ENCODE measurements at regions not wholly inside any gene's neighbourhood (a gene's known extent, or its start where the extent isn't known, plus 50 kb on each side); places are given as distances from the start of the nearest gene placed in this dataset.
"Not testable (repeated sequence)": the region's sequence is repeated elsewhere in the genome, so short reads cannot be mapped to it uniquely, and the experiment has no call there.

DNA sequence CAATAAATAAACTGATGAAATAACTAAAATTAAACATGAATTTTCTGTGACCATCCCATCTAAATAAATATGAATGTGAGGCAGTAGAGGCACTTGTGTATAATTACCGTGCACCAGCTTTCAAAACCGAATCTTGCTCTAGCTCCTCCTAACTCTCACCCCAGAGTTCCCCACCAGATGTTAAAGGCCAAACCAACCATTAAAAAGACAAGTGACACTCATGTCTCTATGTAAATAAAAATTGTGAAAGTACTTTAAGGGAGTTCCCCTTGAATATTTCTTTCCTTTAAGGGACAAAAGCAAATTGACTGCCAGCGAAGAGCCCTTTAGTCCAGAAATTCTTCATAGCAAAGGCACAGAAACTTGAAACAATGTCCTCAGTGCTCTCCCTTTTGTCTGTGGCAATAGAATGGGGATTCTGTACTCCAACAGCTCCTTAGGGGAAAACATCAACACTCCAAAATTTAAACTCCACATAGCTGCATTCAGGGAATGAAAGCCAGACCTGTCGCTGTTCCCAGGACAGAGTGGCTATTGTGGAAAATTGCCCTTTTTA, 101.7 kb upstream of the SOX21 start:
- DNase-seq: no peak

DNA sequence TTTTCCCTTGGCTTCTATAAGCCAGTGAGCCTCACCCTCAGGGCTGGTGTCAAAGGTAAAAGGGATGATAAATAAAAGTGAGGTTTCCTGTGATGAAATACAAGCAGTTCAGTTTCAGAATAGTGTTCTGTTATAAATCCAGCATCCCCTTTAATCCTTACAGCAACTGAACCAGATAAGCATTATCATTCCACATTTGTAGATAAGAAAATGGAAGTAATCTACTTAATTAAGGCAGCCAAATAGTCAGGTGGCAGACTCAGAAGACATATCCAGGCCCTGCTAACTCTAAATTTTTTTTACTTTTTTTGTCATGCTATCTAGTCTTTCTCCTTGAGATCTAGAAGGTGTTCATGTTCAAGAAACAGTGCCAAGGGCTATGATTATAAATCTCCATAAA, 99.4 kb upstream of the SOX21 start:
- DNase-seq: no peak

DNA sequence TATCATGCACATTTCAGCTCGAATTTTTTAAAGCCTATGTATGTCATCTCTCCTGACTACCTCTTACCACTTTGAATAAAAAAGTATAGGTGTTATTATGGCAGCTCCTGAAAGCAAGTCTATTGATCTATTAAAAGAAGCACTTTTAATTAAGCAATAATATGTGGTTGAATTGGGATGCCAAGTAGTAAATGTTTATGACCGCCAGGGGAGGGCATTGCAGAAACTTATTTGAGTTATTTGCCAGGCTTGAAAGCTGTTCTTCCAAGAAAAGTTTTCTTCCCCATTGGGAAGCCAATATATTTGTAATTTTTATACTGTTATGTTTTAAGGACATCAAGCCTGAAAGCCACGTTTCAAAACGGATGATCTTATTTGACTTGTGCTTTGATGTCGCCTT, 88.1 kb upstream of the SOX21 start:
- no peak for DNase-seq

DNA sequence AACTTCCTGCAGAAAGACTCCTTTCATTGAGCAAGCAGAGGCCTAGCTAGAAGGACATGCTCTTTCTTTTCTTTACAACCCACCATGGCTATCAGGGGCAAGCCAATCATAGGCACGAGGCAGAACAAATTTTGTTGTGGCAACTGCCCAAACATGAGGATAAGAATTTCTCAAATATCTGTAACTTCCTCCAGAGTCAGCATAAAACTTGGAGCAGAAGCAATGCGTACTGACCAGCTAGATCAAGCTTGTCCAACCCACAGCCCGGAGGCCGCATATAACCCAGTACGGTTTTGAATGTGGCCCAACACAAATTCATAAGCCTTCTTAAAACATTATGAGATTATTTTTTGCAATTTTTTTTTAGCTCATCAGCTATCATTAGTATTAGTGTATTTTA, 87.0 kb upstream of the SOX21 start:
- no peak for DNase-seq

DNA sequence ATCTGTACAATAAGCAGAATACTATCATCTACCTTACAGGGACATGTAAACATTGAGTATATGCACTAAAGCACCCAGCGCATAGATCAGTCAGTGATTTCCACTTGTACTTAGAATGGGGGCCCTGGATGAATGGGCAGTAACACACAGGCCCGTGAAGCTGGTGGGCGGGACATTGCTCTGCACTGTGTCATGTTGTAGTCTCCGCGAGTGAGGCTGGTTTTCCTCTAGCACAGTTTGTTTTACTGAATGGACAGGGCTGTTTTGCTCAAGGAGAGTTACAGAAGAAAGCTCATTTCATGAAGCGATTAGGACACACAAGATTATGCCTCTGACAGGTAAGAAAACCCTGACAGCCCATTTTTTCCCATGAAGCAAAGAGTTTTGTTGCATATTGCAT, 86.4 kb upstream of the SOX21 start:
- DNase-seq: no peak

DNA sequence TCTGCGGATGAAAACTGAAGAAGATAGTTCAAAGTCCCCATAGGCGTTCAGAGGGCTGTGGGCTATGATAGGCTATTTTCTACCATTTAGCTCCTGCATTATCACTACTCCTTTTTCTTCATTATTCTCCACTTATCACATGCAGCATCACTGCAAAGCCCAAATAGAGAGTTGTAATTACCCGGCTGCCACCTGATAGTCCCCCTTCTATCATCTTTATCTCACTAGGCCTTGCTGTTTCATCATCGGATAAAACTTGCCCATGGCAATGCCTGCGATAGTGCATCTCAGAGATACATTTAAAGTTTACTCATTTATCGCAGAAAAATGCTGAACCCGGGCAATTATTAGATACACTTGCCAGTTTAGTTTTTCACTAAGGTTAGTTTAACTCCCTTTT, 82.9 kb upstream of the SOX21 start:
- no peak for DNase-seq

DNA sequence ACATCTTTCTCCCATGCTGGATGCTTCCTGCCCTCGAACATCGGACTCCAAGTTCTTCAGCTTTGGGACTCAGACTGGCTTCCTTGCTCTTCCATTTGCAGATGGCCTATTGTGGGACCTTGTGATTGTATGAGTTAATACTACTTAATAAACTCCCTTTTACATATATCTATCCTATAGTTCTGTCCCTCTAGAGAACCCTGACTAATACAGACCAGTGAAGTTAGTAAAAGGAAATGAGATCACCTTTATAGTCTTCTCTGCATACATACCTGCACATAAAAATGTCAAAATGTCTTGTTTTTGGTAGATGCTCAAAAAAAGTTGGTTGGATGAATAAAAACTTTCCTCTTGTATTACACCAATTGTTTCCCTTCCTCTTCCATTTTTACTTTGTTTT, 73.9 kb upstream of the SOX21 start:
- DNase-seq: not testable (repeated sequence)

DNA sequence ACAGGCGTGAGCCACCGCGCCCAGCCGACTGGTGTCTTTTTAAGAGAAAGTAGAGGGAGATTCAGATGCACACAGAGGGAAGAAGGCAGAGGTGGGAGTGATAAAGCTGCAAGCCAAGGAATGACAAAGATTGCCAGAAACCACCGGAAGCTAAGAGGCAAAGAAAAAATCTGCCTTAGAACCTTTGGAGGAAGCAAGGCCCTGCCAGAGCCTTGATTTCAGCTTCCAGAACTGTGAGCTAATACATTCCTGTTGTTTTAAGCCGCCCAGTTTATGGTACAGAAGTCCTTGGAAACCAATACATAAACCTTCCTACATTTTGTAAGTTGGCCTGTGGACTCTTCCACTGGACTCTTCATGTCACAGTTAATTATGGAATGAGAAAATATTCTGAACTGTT, 71.7 kb upstream of the SOX21 start:
- DNase-seq: no peak

DNA sequence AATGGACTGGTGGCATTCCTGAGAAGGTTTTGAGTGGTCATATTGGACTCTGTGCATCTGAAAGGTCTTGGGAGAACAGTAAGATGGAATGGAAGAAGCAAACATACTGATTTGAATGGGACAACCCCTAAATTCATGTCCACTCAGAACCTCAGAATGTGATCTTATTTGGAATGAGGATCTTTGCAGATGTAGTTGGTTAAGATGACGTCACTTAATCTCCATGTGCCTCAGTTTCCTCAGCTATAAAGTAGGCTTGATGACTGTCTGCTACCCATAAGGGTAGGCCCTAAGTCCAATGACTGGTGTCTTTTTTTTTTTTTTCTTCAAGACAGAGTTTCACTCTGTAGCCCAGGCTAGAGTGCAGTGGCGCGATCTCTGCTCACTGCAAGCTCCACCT, 71.1 kb upstream of the SOX21 start:
- DNase-seq: no peak

DNA sequence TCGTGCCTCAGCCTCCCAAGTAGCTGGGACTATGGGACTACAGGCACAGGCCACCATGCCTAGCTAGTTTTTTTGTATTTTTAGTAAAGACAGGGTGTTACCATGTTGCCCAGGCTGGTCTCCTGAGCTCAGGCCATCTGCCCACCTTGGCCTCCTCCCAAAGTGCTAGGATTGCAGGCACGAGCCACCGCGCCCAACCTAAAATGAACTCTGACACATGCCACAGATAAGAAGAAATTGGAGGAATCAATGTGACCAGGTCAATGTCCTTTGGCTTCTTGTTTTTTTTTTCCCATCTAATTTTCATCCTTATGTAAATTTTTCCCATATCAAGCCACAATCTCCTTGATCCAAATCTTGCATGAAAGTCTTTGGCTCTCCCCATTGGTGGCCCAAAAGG, 68.1 kb upstream of the SOX21 start:
- no peak for DNase-seq

DNA sequence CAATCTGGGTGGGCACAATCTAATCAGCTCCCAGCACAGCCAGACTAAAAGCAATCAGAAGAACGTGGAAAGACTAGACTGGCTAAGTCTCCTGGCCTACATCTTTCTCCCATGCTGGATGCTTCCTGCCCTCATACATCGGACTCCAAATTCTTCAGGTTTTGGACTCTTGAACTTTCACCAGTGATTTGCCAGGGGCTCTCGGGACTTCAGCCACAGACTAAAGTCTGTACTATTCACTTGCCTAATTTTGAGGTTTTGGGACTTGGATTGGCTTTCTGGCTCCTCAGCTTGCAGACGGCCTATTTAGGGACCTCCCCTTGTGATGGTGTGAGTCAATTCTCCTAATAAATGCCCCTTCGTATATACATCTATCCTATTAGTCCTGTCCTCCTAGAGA, 66.6 kb upstream of the SOX21 start:
- DNase-seq: no peak

DNA sequence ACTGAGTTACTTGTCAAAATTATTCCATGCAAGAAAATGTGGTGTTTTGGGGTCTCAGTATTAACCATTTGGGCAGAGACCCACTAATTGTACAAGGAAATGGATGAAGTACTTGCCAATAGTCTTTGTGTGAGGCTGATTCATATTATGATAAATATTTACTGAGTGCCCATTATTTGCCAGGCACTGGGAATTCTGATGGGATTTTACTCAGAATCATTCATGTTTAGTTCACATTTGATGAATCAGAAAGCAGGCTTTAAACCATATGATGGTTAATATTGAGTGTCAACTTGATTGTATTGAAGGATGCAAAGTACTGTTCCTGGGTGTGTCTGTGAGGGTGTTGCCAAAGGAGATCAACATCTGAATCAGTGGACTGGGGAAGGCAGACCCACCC, 66.2 kb upstream of the SOX21 start:
- no peak for DNase-seq

DNA sequence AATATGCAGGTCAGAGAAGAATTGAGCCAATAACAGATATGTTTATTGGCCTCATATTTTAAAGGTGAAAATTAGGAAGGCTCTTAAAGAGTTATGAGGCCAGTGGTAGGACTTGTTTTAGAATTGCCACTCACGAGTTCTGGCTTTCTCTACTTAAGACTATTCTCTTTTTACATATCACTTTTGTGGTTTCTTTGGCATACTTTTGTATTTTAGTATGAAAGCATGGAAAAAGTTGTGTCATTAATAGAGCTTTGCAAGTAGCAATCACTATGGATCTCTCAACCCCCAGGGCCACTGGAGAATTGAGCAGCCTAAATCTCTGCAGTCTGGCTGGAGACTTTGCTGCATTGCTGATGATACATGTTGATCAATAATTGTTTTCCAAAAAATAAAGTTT, 64.6 kb upstream of the SOX21 start:
- no peak for DNase-seq

DNA sequence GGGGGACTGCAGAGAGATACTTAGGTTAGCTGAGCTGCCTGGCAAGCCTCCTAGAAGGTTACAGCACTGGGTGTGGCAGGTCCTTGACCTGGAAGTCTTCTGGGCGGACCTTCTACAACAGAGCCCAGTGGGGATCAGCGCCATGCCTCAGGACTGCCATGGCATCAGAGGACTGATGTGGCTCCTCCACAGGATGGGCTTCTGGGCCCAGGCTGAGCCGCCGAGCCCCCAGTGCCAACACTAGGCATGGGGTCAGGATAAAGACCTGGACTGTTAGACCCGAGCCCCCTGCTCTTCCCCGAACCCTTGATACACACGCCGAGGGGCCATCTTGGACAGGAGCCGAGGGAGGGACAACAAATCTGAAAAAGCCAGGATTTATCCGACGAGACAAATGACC, 64.0 kb upstream of the SOX21 start:
- no peak for DNase-seq

DNA sequence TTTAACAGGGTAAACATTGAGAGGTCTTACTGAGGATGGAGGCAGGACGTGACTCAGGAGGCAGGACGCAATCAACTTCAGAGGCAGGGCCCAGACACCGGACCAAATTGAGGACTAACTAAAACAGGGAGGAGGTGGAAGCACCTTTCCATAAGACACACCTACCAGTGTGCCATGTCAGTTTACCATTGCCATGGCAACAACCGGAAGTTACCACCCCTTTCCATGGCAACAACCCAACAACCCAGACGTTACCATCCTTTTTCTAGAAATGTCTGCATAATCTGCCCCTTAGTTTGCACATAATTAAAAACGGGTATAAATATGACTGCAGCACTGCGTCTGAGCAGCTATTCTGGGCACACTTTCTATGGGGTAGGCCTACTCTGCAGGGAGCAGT, 53.5 kb upstream of the SOX21 start:
- DNase-seq: no peak

DNA sequence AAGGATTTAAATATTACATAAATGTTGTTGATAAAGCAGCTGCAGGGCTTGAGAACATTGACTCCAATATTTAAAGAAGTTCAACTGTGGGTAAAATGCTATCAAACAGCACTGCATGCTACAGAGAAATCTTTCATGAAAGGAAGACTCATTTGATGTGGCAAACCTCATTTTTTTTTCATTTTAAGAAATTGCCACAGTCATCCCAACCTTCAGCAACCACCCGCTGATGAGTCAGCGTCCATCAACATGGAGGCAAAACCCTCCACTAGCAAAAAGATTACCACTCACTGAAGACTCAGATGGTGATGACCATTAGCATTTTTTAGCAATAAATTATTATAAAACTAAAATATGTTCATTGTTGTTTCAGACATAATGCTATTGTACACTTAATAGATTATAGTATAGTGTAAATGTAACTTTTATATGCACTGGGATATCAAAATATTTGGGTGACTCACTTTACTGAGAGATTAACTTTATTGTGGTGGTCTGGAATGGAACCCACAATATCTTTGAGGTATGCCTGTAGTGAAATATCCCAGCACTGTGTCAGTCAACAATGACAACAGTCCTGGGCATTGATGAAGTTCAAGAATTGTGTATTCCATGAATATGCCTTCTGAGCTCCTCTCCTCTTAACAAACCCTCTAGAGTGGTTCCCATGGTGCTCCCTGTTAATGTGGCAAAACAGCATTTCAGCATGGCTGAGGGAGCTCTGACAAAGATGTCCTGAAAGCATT, 52.4 kb upstream of the SOX21 start:
- no peak for DNase-seq
